ENCODE measurements at regions not wholly inside any gene's neighbourhood (a gene's known extent, or its start where the extent isn't known, plus 50 kb on each side); places are given as distances from the start of the nearest gene placed in this dataset.
A peak's percentile ranks its signal among the peaks of the same experiment; 100 is the strongest.
"Not testable (repeated sequence)": the region's sequence is repeated elsewhere in the genome, so short reads cannot be mapped to it uniquely, and the experiment has no call there.

DNA sequence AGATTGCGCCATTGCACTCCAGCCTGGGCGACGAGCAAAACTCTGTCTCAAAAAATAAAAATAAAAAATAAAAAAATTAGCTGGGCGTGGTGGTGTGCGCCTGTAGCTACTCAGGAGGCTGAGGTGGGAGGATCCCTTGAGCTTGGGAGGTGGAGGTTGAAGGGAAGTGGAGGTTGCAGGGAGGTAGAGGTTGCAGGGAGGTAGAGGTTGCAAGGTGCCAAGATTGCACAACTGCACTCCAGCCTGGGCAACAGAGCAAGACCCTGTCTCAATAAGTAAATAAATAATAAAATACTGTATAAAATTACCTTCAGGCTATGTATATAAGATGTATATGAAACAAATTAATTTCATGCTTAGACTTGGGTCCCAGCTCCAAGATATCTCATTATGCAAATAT, 62.1 kb upstream of the FBXO28 start:
- not testable (repeated sequence) for H3K27me3 ChIP-seq (ENCODE audit: control insufficient read depth in 3 of 3, insufficient read depth in 3 of 3, low read depth in 1 of 3, low read length in 3 of 3); H4K91ac ChIP-seq (ENCODE audit: low read depth, low read length, poor library complexity); H3K27ac ChIP-seq (replicated peaks; ENCODE audit: low read length); H3K36me3 ChIP-seq (replicated peaks in 1 of 2; ENCODE audit: control insufficient read depth in 2 of 2, insufficient read depth in 2 of 2, low read length in 2 of 2); H3K79me1 ChIP-seq (ENCODE audit: low read depth, low read length); H2AK5ac ChIP-seq (ENCODE audit: low read depth, low read length); H2AFZ ChIP-seq (ENCODE audit: low read length); H3K4me3 ChIP-seq (ENCODE audit: low read length in 2 of 2); H3K14ac ChIP-seq (ENCODE audit: low read length); DNase-seq (ENCODE audit: low spot score); H3K4ac ChIP-seq (ENCODE audit: low read length); H3K4me2 ChIP-seq (ENCODE audit: insufficient read depth, low read length, poor library complexity, severe bottlenecking); H3K9ac ChIP-seq (ENCODE audit: low read depth, low read length, poor library complexity); H2BK15ac ChIP-seq (ENCODE audit: low read length); H3K9me3 ChIP-seq (replicated peaks in 1 of 2; ENCODE audit: control insufficient read depth in 2 of 2, insufficient read depth in 1 of 2, low read depth in 1 of 2, low read length in 2 of 2); H3K23ac ChIP-seq (ENCODE audit: low read depth, low read length, poor library complexity); H2BK5ac ChIP-seq (ENCODE audit: low read length); H3K18ac ChIP-seq (ENCODE audit: low read length); H2BK12ac ChIP-seq (ENCODE audit: low read length); H4K8ac ChIP-seq (ENCODE audit: low read depth, low read length); H2BK120ac ChIP-seq (ENCODE audit: low read depth, low read length); H3K4me1 ChIP-seq (ENCODE audit: control insufficient read depth in 2 of 2, insufficient read depth in 1 of 2, low read depth in 1 of 2, low read length in 2 of 2)
- no CpG with 5 or more reads among the region's 5 CpGs for WGBS, 2 donors (ENCODE audit: extremely low coverage in 2 of 2, insufficient read length in 2 of 2, insufficient replicate concordance in 1 of 2)

DNA sequence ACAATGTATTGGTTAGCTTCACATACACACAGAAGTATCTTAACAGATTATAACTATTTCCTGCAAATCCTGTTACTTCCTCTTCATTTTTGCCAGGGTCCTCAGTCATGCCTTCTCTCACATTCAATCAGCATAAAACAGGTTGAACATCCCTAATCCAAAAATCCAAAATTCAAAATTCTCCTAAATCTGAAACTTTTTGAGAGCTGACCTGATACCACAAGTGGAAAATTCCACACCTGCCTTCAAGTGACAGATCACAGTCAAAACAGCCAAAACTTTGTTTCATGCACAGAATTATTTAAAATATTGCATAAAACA, 62.9 kb upstream of the FBXO28 start:
- H2BK120ac ChIP-seq (ENCODE audit: low read depth, low read length): no peak overlapping the region
- peaks cover 0 to 3% of the 10 kb centered on the region in 2 donors for H3K9me3 ChIP-seq (replicated peaks in 1 of 2; ENCODE audit: control insufficient read depth in 2 of 2, insufficient read depth in 1 of 2, low read depth in 1 of 2, low read length in 2 of 2)
- DNase-seq (ENCODE audit: low spot score): no peak
- H3K4ac ChIP-seq (ENCODE audit: low read length): no peak overlapping the region
- no peak overlapping the region for H4K91ac ChIP-seq (ENCODE audit: low read depth, low read length, poor library complexity)
- H2AK5ac ChIP-seq (ENCODE audit: low read depth, low read length): no peak overlapping the region
- H3K4me1 ChIP-seq (ENCODE audit: control insufficient read depth in 2 of 2, insufficient read depth in 1 of 2, low read depth in 1 of 2, low read length in 2 of 2): peaks cover 0 to 3% of the 10 kb centered on the region in 2 donors
- no peak overlapping the region for H2BK15ac ChIP-seq (ENCODE audit: low read length)
- no peak overlapping the region for H3K23ac ChIP-seq (ENCODE audit: low read depth, low read length, poor library complexity)
- no peak overlapping the region for H3K9ac ChIP-seq (ENCODE audit: low read depth, low read length, poor library complexity)
- no peak overlapping the region for H4K8ac ChIP-seq (ENCODE audit: low read depth, low read length)
- H3K27ac ChIP-seq (replicated peaks; ENCODE audit: low read length): no peak overlapping the region
- no peak overlapping the region for H2AFZ ChIP-seq (ENCODE audit: low read length)
- no peak overlapping the region for H3K4me3 ChIP-seq (ENCODE audit: low read length in 2 of 2)
- H3K4me2 ChIP-seq (ENCODE audit: insufficient read depth, low read length, poor library complexity, severe bottlenecking): no peak overlapping the region
- H2BK12ac ChIP-seq (ENCODE audit: low read length): no peak overlapping the region
- H2BK5ac ChIP-seq (ENCODE audit: low read length): no peak overlapping the region
- H3K79me1 ChIP-seq (ENCODE audit: low read depth, low read length): no peaks in the 10 kb centered on the region
- H3K36me3 ChIP-seq (replicated peaks in 1 of 2; ENCODE audit: control insufficient read depth in 2 of 2, insufficient read depth in 2 of 2, low read length in 2 of 2): no peaks in the 10 kb centered on the region
- H3K14ac ChIP-seq (ENCODE audit: low read length): no peak overlapping the region
- H3K27me3 ChIP-seq (ENCODE audit: control insufficient read depth in 3 of 3, insufficient read depth in 3 of 3, low read depth in 1 of 3, low read length in 3 of 3): no peaks in the 10 kb centered on the region
- no peak overlapping the region for H3K18ac ChIP-seq (ENCODE audit: low read length)

DNA sequence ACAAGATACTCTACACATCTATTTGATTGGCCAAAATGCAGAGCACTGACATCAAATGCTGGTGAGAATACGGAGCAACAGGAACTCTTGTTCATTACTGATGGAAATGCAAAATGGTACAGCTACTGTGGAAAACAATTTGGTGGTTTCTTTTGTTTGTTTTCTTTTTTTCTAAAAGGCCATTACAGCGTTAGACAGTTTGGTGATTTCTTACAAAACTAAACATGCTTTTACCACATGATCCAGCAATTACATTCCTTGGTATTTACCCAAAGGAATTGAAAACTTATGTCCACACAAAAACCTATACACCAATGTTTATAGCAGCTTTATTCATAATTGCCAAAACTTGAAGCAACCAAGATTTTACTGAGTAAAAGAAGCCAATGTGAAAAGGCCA, 66.4 kb upstream of the FBXO28 start:
- H3K23ac ChIP-seq (ENCODE audit: low read depth, low read length, poor library complexity): no peak overlapping the region
- no peak overlapping the region for H2BK12ac ChIP-seq (ENCODE audit: low read length)
- peaks cover 0 to 2% of the 10 kb centered on the region in 2 donors for H3K4me1 ChIP-seq (ENCODE audit: control insufficient read depth in 2 of 2, insufficient read depth in 1 of 2, low read depth in 1 of 2, low read length in 2 of 2)
- no CpG with 5 or more reads among the region's 2 CpGs for WGBS, 2 donors (ENCODE audit: extremely low coverage in 2 of 2, insufficient read length in 2 of 2, insufficient replicate concordance in 1 of 2)
- H3K4ac ChIP-seq (ENCODE audit: low read length): no peak overlapping the region
- H3K27me3 ChIP-seq (ENCODE audit: control insufficient read depth in 3 of 3, insufficient read depth in 3 of 3, low read depth in 1 of 3, low read length in 3 of 3): no peaks in the 10 kb centered on the region
- H2BK120ac ChIP-seq (ENCODE audit: low read depth, low read length): no peak overlapping the region
- no peak overlapping the region for H2BK5ac ChIP-seq (ENCODE audit: low read length)
- H2AFZ ChIP-seq (ENCODE audit: low read length): no peak overlapping the region
- H3K18ac ChIP-seq (ENCODE audit: low read length): no peak overlapping the region
- no peak overlapping the region for H3K9ac ChIP-seq (ENCODE audit: low read depth, low read length, poor library complexity)
- no peak overlapping the region for H4K91ac ChIP-seq (ENCODE audit: low read depth, low read length, poor library complexity)
- H3K27ac ChIP-seq (replicated peaks; ENCODE audit: low read length): no peak overlapping the region
- H3K36me3 ChIP-seq (replicated peaks in 1 of 2; ENCODE audit: control insufficient read depth in 2 of 2, insufficient read depth in 2 of 2, low read length in 2 of 2): no peaks in the 10 kb centered on the region
- peaks cover 0 to 3% of the 10 kb centered on the region in 2 donors for H3K9me3 ChIP-seq (replicated peaks in 1 of 2; ENCODE audit: control insufficient read depth in 2 of 2, insufficient read depth in 1 of 2, low read depth in 1 of 2, low read length in 2 of 2)
- no peak overlapping the region for H3K14ac ChIP-seq (ENCODE audit: low read length)
- DNase-seq (ENCODE audit: low spot score): no peak
- no peak overlapping the region for H2BK15ac ChIP-seq (ENCODE audit: low read length)
- no peak overlapping the region for H3K4me2 ChIP-seq (ENCODE audit: insufficient read depth, low read length, poor library complexity, severe bottlenecking)
- no peak overlapping the region for H3K4me3 ChIP-seq (ENCODE audit: low read length in 2 of 2)
- no peak overlapping the region for H2AK5ac ChIP-seq (ENCODE audit: low read depth, low read length)
- no peaks in the 10 kb centered on the region for H3K79me1 ChIP-seq (ENCODE audit: low read depth, low read length)
- H4K8ac ChIP-seq (ENCODE audit: low read depth, low read length): no peak overlapping the region

DNA sequence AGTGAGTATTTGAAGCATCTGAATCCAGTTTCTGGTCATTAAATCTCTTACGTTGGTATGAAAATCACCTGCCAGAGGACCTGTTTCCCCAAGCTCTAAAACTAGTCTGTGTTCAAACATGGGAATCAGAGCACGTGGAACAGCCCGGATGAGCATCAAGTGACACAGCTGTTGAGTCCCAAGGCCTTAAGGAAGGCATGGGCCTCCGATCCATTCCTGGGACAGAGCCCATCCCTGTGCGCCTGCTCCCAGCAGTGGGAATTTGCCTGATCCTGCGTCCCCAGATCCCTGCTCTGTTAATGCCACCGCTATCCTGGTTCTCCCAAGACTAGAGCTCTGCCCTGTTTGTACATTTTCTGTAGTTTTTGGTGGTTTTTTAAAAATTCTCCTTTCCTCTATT, 68.4 kb upstream of the FBXO28 start:
- no peak overlapping the region for H4K91ac ChIP-seq (ENCODE audit: low read depth, low read length, poor library complexity)
- H2AK5ac ChIP-seq (ENCODE audit: low read depth, low read length): no peak overlapping the region
- DNase-seq (ENCODE audit: low spot score): no peak
- no peak overlapping the region for H3K4me3 ChIP-seq (ENCODE audit: low read length in 2 of 2)
- no peak overlapping the region for H3K4ac ChIP-seq (ENCODE audit: low read length)
- no peak overlapping the region for H2BK5ac ChIP-seq (ENCODE audit: low read length)
- H3K18ac ChIP-seq (ENCODE audit: low read length): peak overlapping the region; percentile 65
- WGBS, 2 donors (ENCODE audit: extremely low coverage in 2 of 2, insufficient read length in 2 of 2, insufficient replicate concordance in 1 of 2): no CpG with 5 or more reads among the region's 7 CpGs
- no peak overlapping the region for H3K23ac ChIP-seq (ENCODE audit: low read depth, low read length, poor library complexity)
- H4K8ac ChIP-seq (ENCODE audit: low read depth, low read length): no peak overlapping the region
- H2BK12ac ChIP-seq (ENCODE audit: low read length): no peak overlapping the region
- peaks cover 0 to 6% (median 0%) of the 10 kb centered on the region in 3 experiments for H3K27me3 ChIP-seq (ENCODE audit: control insufficient read depth in 3 of 3, insufficient read depth in 3 of 3, low read depth in 1 of 3, low read length in 3 of 3)
- no peak overlapping the region for H3K27ac ChIP-seq (replicated peaks; ENCODE audit: low read length)
- no peaks in the 10 kb centered on the region for H3K79me1 ChIP-seq (ENCODE audit: low read depth, low read length)
- peak overlapping the region; percentile 50 for H3K9ac ChIP-seq (ENCODE audit: low read depth, low read length, poor library complexity)
- no peak overlapping the region for H3K4me2 ChIP-seq (ENCODE audit: insufficient read depth, low read length, poor library complexity, severe bottlenecking)
- H3K9me3 ChIP-seq (replicated peaks in 1 of 2; ENCODE audit: control insufficient read depth in 2 of 2, insufficient read depth in 1 of 2, low read depth in 1 of 2, low read length in 2 of 2): peaks cover 0 to 3% of the 10 kb centered on the region in 2 donors
- H3K4me1 ChIP-seq (ENCODE audit: control insufficient read depth in 2 of 2, insufficient read depth in 1 of 2, low read depth in 1 of 2, low read length in 2 of 2): peaks cover 0 to 2% of the 10 kb centered on the region in 2 donors
- no peak overlapping the region for H2AFZ ChIP-seq (ENCODE audit: low read length)
- no peak overlapping the region for H2BK120ac ChIP-seq (ENCODE audit: low read depth, low read length)
- H3K14ac ChIP-seq (ENCODE audit: low read length): no peak overlapping the region
- no peak overlapping the region for H2BK15ac ChIP-seq (ENCODE audit: low read length)
- H3K36me3 ChIP-seq (replicated peaks in 1 of 2; ENCODE audit: control insufficient read depth in 2 of 2, insufficient read depth in 2 of 2, low read length in 2 of 2): no peaks in the 10 kb centered on the region

Measured in neuronal stem cell (in vitro differentiated cells).